HCT116 (cell line): ENCODE measurements at regions not wholly inside any gene's neighbourhood (a gene's known extent, or its start where the extent isn't known, plus 50 kb on each side); places are given as distances from the start of the nearest gene placed in this dataset.

Experiments used
- ATAC-seq: fragments of 200-7000 bp; cut with Tn5 transposase; 2 replicates; pipeline ENCODE4 v1.9.1; 2020; ENCODE audit warnings: mild to moderate bottlenecking, moderate library complexity
- BruUV-seq: library from RNA; stranded (reverse); fragments of 400-500 nt; replicated peaks from 2 replicates; lab custom pipeline; 2021; lab: Mats Ljungman, UMichigan
- CTCF ChIA-PET: fragments of 300-600 bp; sonication (Branson Sonifier 250); formaldehyde crosslinking; loops from one replicate; lab custom pipeline; 2021; ENCODE audit warnings: antibody characterized with exemption; lab: Charles Lee
- POLR2A ChIA-PET: fragments of 300-600, 350-600 bp; sonication (Branson Sonifier 250); formaldehyde crosslinking; loops from one replicate; lab custom pipeline; 2021; ENCODE audit warnings: antibody characterized with exemption; lab: Charles Lee
- RAD21 ChIA-PET, 2 experiments: fragments of 300-600 bp; sonication (Branson Sonifier 250); formaldehyde crosslinking; loops; one replicate each; lab custom pipeline; 2023; ENCODE audit warnings: low total read pairs in 2 of 2; ENCODE audit not compliant: uncharacterized antibody in 2 of 2, unreplicated experiment in 2 of 2, low non-redundant PET in 1 of 2; lab: Charles Lee
- DNase-seq: peaks from one replicate; pipeline ENCODE4 v3.0.0-alpha.2; 2010; ENCODE audit warnings: low read depth, low spot score
- H2AFZ ChIP-seq: fragments of 200-600 bp; shearing (Covaris generic), sonication (generic); 2 replicates; pipeline ENCODE4 v1.6.1; 2017; ENCODE audit warnings: low read depth, mixed run types, mixed read lengths, antibody characterized with exemption, low read length; ENCODE audit not compliant: poor library complexity, severe bottlenecking
- H3K27ac ChIP-seq: 2 replicates; pipeline ENCODE4 v1.5.1; 2012; ENCODE audit warnings: low read depth, low read length
- H3K27me3 ChIP-seq: fragments of 200-600 bp; sonication (generic); 2 replicates; pipeline ENCODE4 v1.6.1; 2016; ENCODE audit warnings: mixed run types, low read length, mixed read lengths; ENCODE audit not compliant: insufficient read depth
- H3K36me3 ChIP-seq, 2 experiments: fragments of 200-500 bp in 1 of 2; fragments of 200-600 bp in 1 of 2; sonication (Bioruptor generic) in 1 of 2; sonication (generic) in 1 of 2; 2 replicates each; pipeline versions ENCODE4 v1.5.1 to v1.6.1; 2014 to 2016; ENCODE audit warnings: low read length in 2 of 2, inconsistent platforms in 1 of 2, mixed read lengths in 1 of 2, mixed run types in 1 of 2; ENCODE audit not compliant: insufficient read depth in 2 of 2, control insufficient read depth in 1 of 2
- H3K4me1 ChIP-seq, 2 experiments: fragments of 200-600 bp in 1 of 2; sonication (generic) in 1 of 2; 2 replicates each; pipeline versions ENCODE4 v1.5.1 to v1.6.1; 2012 to 2017; ENCODE audit warnings: low read length in 2 of 2, inconsistent platforms in 1 of 2, mild to moderate bottlenecking in 1 of 2, mixed read lengths in 1 of 2, mixed run types in 1 of 2, moderate library complexity in 1 of 2; ENCODE audit not compliant: insufficient read depth in 2 of 2, control insufficient read depth in 1 of 2
- H3K4me2 ChIP-seq: fragments of 200-600 bp; sonication (generic); 2 replicates; pipeline ENCODE4 v1.6.1; 2017; ENCODE audit warnings: mixed run types, low read length, mixed read lengths
- H3K4me3 ChIP-seq, 2 experiments: fragments of 200-600 bp in 1 of 2; sonication (generic) in 1 of 2; replicated peaks in 1 of 2; 2 replicates each; pipeline ENCODE4 v1.5.1; 2011 to 2016; ENCODE audit warnings: low read length in 2 of 2, control low read depth in 1 of 2, low read depth in 1 of 2, mild to moderate bottlenecking in 1 of 2, mixed read lengths in 1 of 2, mixed run types in 1 of 2
- H3K79me2 ChIP-seq: fragments of 200-600 bp; sonication (generic); 2 replicates; pipeline ENCODE4 v1.6.1; 2017; ENCODE audit warnings: mild to moderate bottlenecking, mixed run types, low read length, moderate library complexity, mixed read lengths; ENCODE audit not compliant: insufficient read depth
- H3K9ac ChIP-seq: fragments of 200-600 bp; sonication (generic); 2 replicates; pipeline ENCODE4 v1.6.1; 2016; ENCODE audit warnings: low read length, mixed read lengths
- H3K9me2 ChIP-seq: fragments of 200-600 bp; sonication (generic), shearing (Covaris generic); 2 replicates; pipeline ENCODE4 v1.6.1; 2017; ENCODE audit warnings: mixed run types, mild to moderate bottlenecking, moderate library complexity; ENCODE audit not compliant: insufficient read depth
- H3K9me3 ChIP-seq, 2 experiments: fragments of 200-500 bp in 1 of 2; fragments of 200-600 bp in 1 of 2; sonication (Bioruptor generic) in 1 of 2; sonication (generic) in 1 of 2; 2 replicates each; pipeline ENCODE4 v1.6.1; 2014 to 2017; ENCODE audit warnings: low read length in 2 of 2, mixed read lengths in 2 of 2, inconsistent platforms in 1 of 2, low read depth in 1 of 2, mild to moderate bottlenecking in 1 of 2, mixed run types in 1 of 2, moderate library complexity in 1 of 2; ENCODE audit not compliant: control insufficient read depth in 1 of 2, insufficient read depth in 1 of 2
- H4K20me1 ChIP-seq: fragments of 200-600 bp; sonication (generic), shearing (Covaris generic); 2 replicates; pipeline ENCODE4 v1.6.1; 2017; ENCODE audit warnings: mixed run types, mild to moderate bottlenecking, moderate library complexity; ENCODE audit not compliant: insufficient read depth
- CEBPB ChIP-seq: IDR thresholded peaks from 2 replicates; pipeline ENCODE4 v1.6.1; 2012; ENCODE audit warnings: low read depth
- ELF1 ChIP-seq: IDR thresholded peaks from 2 replicates; pipeline ENCODE4 v1.6.1; 2012; ENCODE audit warnings: low read depth, borderline replicate concordance
- EZH2phosphoT487 ChIP-seq: fragments of 200-600 bp; IDR thresholded peaks from 2 replicates; pipeline ENCODE4 v1.6.1; 2018; ENCODE audit warnings: antibody characterized with exemption, borderline replicate concordance
- FOSL1 ChIP-seq: IDR thresholded peaks from 2 replicates; pipeline ENCODE4 v1.6.1; 2012; ENCODE audit warnings: low read depth
- JUND ChIP-seq: IDR thresholded peaks from 2 replicates; pipeline ENCODE4 v1.6.1; 2012
- MAX ChIP-seq: IDR thresholded peaks from 2 replicates; pipeline ENCODE4 v1.6.1; 2012
- POLR2A ChIP-seq: IDR thresholded peaks from 2 replicates; pipeline ENCODE4 v1.7.0; 2011; ENCODE audit warnings: borderline replicate concordance; ENCODE audit not compliant: insufficient read depth, insufficient read length; ENCODE audit errors: extremely low read depth
- RAD21 ChIP-seq: IDR thresholded peaks from 2 replicates; pipeline ENCODE4 v1.6.1; 2012; ENCODE audit warnings: low read depth, mild to moderate bottlenecking
- REST ChIP-seq: IDR thresholded peaks from 2 replicates; pipeline ENCODE4 v1.6.1; 2012; ENCODE audit warnings: low read depth
- SP1 ChIP-seq: IDR thresholded peaks from 2 replicates; pipeline ENCODE4 v1.6.1; 2012; ENCODE audit warnings: low read depth
- SRF ChIP-seq: IDR thresholded peaks from 2 replicates; pipeline ENCODE4 v1.6.1; 2012; ENCODE audit warnings: low read depth
- TCF7L2 ChIP-seq: IDR thresholded peaks from 2 replicates; pipeline ENCODE4 v1.7.0; 2011; ENCODE audit warnings: borderline replicate concordance, inconsistent platforms; ENCODE audit not compliant: insufficient read depth, insufficient read length; ENCODE audit errors: extremely low read depth
- YY1 ChIP-seq: IDR thresholded peaks from 2 replicates; pipeline ENCODE4 v1.6.1; 2011; ENCODE audit warnings: low read length, low read depth, moderate library complexity, mild to moderate bottlenecking; ENCODE audit not compliant: insufficient replicate concordance; ENCODE audit errors: extremely low read depth
- ZNF274 ChIP-seq: fragments of 200-500 bp; sonication (Bioruptor generic); IDR thresholded peaks from 2 replicates; pipeline ENCODE4 v1.6.1; 2014; ENCODE audit warnings: mild to moderate bottlenecking, low read depth, low read length, inconsistent platforms
- intact Hi-C: fragments of 100-400 bp; cut with micrococcal nuclease; formaldehyde crosslinking; loops from 2 replicates; pipeline ENCODE4 v1.10.0; 2022
- TF ChIP-seq, protein P1 (sequence below): IDR thresholded peaks from 2 replicates; pipeline ENCODE4 v1.6.1; 2012
- TF ChIP-seq, protein P2 (sequence below), 3 experiments: fragments of 200-600 bp in 1 of 3; sonication (generic) in 1 of 3; IDR thresholded peaks in 2 of 3; conservative IDR thresholded peaks in 1 of 3; 2 replicates each; pipeline ENCODE4 v1.5.1; 2012 to 2017; ENCODE audit warnings: low read depth in 2 of 3, low read length in 2 of 3, antibody characterized with exemption in 1 of 3, borderline replicate concordance in 1 of 3, control low read depth in 1 of 3, mild to moderate bottlenecking in 1 of 3, mixed read lengths in 1 of 3, mixed run types in 1 of 3, moderate library complexity in 1 of 3; ENCODE audit not compliant: insufficient read depth in 1 of 3

GRCh38 chr10:28179006-28179742 is 123.7 kb downstream of the MPP7 start (continued):
- TF ChIP-seq REST (no peak), MAX (0 out of 2 replicates have a peak, but pooled peaks have one; percentile 24), POLR2A (no peak), JUND (no peak), FOSL1 (no peak; the same call in 1 of the 2 replicates)
- TF ChIP-seq, all 23 proteins: peak for 5

DNA sequence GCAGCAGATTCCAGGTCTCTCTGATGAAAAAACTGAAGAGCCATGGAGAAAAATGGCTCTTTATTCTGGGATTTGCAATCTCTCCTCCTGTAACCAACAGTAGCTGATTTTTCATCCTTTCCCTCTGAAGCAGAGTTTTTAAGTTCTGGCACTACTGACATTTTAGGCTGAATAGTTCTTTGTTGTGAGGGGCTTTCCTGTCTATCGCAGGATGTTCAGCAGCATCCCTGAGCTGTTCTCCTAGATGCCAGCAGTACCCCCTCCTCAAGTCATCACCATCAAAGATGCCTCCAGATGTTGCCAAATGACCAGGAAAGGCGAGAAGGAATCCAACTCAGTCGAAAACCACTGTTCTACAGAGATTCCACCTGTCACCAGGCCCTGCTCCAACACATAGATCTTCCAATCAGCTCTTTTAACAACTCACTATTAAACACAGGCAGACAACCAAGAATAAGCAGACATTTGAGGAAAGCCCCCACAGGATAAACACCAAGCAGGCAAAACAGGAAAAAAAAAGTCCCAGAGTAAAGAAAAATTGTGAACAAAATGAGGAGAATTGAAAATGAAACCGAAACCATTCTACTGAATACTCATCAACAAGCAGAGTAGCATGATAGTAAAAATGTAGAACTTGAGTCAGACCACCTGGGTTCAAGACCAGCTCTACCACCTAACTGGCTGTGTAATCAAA is 124.8 kb downstream of the MPP7 start:
- peak overlapping the region; percentile 31 to 42 for H3K4me3 ChIP-seq
- no TSS peak for BruUV-seq
- intact Hi-C loops: loop anchor here (2.0 to 10.0 kb wide), 5 partner anchors 123 to 619 kb away; no protein-coding TSS in a partner anchor
- ChIA-PET CTCF (interaction anchor here (0.7 to 2.6 kb wide), 3 partner anchors 61 to 394 kb away, joined by 3 to 20 read pairs (median 4); no protein-coding TSS in a partner anchor), POLR2A (interaction anchor here (1.0 to 1.2 kb wide), 2 partner anchors 64 to 79 kb away, joined by 3 to 4 read pairs; no protein-coding TSS in a partner anchor), RAD21 (interaction anchor here in 1 of 2 experiments (0.7 kb wide), 1 partner anchor 616 kb away, joined by 3 read pairs; no protein-coding TSS in a partner anchor)
- H3K27ac ChIP-seq: peak overlapping the region; percentile 94
- no peak overlapping the region for H2AFZ ChIP-seq
- ATAC-seq: no peak
- no peaks in the 10 kb centered on the region for H3K27me3 ChIP-seq
- H3K4me2 ChIP-seq: peak overlapping the region; percentile 64
- H3K9me3 ChIP-seq: no peaks in the 10 kb centered on the region
- peaks cover 76 to 79% of the 10 kb centered on the region in 2 experiments for H3K4me1 ChIP-seq
- peak overlapping the region; percentile 53 for H3K9ac ChIP-seq
- no peaks in the 10 kb centered on the region for H4K20me1 ChIP-seq
- H3K9me2 ChIP-seq: no peaks in the 10 kb centered on the region
- no peak for DNase-seq
- peaks cover 48% of the 10 kb centered on the region for H3K79me2 ChIP-seq
- H3K36me3 ChIP-seq: no peaks in the 10 kb centered on the region
- TF ChIP-seq YY1 (no peak), CEBPB (no peak), RAD21 (no peak), EZH2phosphoT487 (no peak), SP1 (0 out of 2 replicates have a peak, but pooled peaks have one; percentile 5), TCF7L2 (no peak), POLR2A (no peak), MAX (no peak), FOSL1 (0 out of 2 replicates have a peak, but pooled peaks have one; percentile 10), ELF1 (no peak), SRF (no peak), ZNF274 (no peak)
- TF ChIP-seq, protein P1, sequence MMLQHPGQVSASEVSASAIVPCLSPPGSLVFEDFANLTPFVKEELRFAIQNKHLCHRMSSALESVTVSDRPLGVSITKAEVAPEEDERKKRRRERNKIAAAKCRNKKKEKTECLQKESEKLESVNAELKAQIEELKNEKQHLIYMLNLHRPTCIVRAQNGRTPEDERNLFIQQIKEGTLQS: no peak
- TF ChIP-seq, protein P2, sequence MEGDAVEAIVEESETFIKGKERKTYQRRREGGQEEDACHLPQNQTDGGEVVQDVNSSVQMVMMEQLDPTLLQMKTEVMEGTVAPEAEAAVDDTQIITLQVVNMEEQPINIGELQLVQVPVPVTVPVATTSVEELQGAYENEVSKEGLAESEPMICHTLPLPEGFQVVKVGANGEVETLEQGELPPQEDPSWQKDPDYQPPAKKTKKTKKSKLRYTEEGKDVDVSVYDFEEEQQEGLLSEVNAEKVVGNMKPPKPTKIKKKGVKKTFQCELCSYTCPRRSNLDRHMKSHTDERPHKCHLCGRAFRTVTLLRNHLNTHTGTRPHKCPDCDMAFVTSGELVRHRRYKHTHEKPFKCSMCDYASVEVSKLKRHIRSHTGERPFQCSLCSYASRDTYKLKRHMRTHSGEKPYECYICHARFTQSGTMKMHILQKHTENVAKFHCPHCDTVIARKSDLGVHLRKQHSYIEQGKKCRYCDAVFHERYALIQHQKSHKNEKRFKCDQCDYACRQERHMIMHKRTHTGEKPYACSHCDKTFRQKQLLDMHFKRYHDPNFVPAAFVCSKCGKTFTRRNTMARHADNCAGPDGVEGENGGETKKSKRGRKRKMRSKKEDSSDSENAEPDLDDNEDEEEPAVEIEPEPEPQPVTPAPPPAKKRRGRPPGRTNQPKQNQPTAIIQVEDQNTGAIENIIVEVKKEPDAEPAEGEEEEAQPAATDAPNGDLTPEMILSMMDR (IDR thresholded peaks at IDR 0.05 in 2 of 3, conservative IDR thresholded peaks at IDR 0.05 in 1 of 3; ENCODE audit: borderline replicate concordance in 1 of 3, insufficient read depth in 1 of 3, low read depth in 2 of 3, low read length in 2 of 3): no peak
